Endothelial cell of umbilical vein (primary cell): ENCODE measurements at regions not wholly inside any gene's neighbourhood (a gene's known extent, or its start where the extent isn't known, plus 50 kb on each side); places are given as distances from the start of the nearest gene placed in this dataset.

Source experiments
- BruUV-seq: library from RNA; stranded (reverse); fragments of 400-500 nt; replicated peaks from 2 replicates; lab custom pipeline; 2021; lab: Mats Ljungman, UMichigan
- CTCF ChIA-PET: fragments of 300-600, 350-600 bp; sonication (Branson Sonifier 250); formaldehyde crosslinking; loops from one replicate; lab custom pipeline; 2021; ENCODE audit warnings: antibody characterized with exemption, inconsistent platforms; lab: Charles Lee
- POLR2A ChIA-PET: fragments of 300-600, 350-600 bp; sonication (Branson Sonifier 250); formaldehyde crosslinking; loops from one replicate; lab custom pipeline; 2021; ENCODE audit warnings: antibody characterized with exemption, inconsistent platforms; lab: Charles Lee
- DNase-seq: peaks from one replicate; pipeline ENCODE4 v3.0.0-alpha.2; 2011; ENCODE audit warnings: low read depth, low spot score
- FAIRE-seq: peaks from 2 replicates; lab custom pipeline; 2011; peaks lifted over from hg19 to GRCh38; lab: Jason Lieb, UNC
- H2AFZ ChIP-seq: 2 replicates; pipeline ENCODE4 v1.6.0; 2012; ENCODE audit warnings: low read depth, low read length, control low read depth, inconsistent platforms
- H3K27ac ChIP-seq: 2 replicates; pipeline ENCODE4 v1.5.1; 2011; ENCODE audit warnings: low read depth, mild to moderate bottlenecking, control low read depth, low read length, moderate library complexity; ENCODE audit not compliant: insufficient read depth
- H3K27me3 ChIP-seq, 2 experiments: 2 replicates each; pipeline versions ENCODE4 v1.6.0 to v1.6.1; 2011; ENCODE audit warnings: low read length in 2 of 2, mixed read lengths in 1 of 2; ENCODE audit not compliant: control insufficient read depth in 2 of 2, insufficient read depth in 2 of 2
- H3K36me3 ChIP-seq, 2 experiments: 2 replicates in 1 of 2; 3 replicates in 1 of 2; pipeline ENCODE4 v1.5.1; 2011; ENCODE audit warnings: low read length in 2 of 2, mild to moderate bottlenecking in 1 of 2, moderate library complexity in 1 of 2; ENCODE audit not compliant: control insufficient read depth in 2 of 2, insufficient read depth in 2 of 2; ENCODE audit errors: extremely low read depth in 1 of 2
- H3K4me1 ChIP-seq: 3 replicates; pipeline ENCODE4 v1.5.1; 2011; ENCODE audit warnings: mild to moderate bottlenecking, low read length; ENCODE audit not compliant: control insufficient read depth, insufficient read depth; ENCODE audit errors: extremely low read depth
- H3K4me2 ChIP-seq: 2 replicates; pipeline ENCODE4 v1.6.1; 2011; ENCODE audit warnings: low read length, control low read depth, mixed read lengths; ENCODE audit not compliant: insufficient read depth
- H3K4me3 ChIP-seq, 3 experiments: fragments of 200-600 bp in 1 of 3; sonication (generic), shearing (Covaris generic) in 1 of 3; replicated peaks in 1 of 3; 2 replicates each; pipeline ENCODE4 v1.5.1; 2011 to 2016; ENCODE audit warnings: control low read depth in 3 of 3, low read length in 3 of 3, mild to moderate bottlenecking in 2 of 3, inconsistent platforms in 1 of 3, low read depth in 1 of 3, moderate library complexity in 1 of 3; ENCODE audit not compliant: insufficient read depth in 1 of 3
- H3K79me2 ChIP-seq: 2 replicates; pipeline ENCODE4 v1.6.0; 2012; ENCODE audit warnings: low read length, inconsistent platforms; ENCODE audit not compliant: control insufficient read depth, insufficient read depth
- H3K9ac ChIP-seq: replicated peaks from 2 replicates; pipeline ENCODE3; 2011; ENCODE audit warnings: low read length, control low read depth; ENCODE audit not compliant: insufficient read depth; ENCODE audit errors: extremely low read depth
- H3K9me1 ChIP-seq: replicated peaks from 3 replicates; pipeline ENCODE4 v1.6.0; 2011; ENCODE audit warnings: mild to moderate bottlenecking, low read length; ENCODE audit not compliant: control insufficient read depth, insufficient read depth; ENCODE audit errors: extremely low read depth
- H3K9me3 ChIP-seq: replicated peaks from 2 replicates; pipeline ENCODE4 v1.5.1; 2012; ENCODE audit warnings: low read length, inconsistent platforms; ENCODE audit not compliant: control insufficient read depth, insufficient read depth
- H4K20me1 ChIP-seq: replicated peaks from 2 replicates; pipeline ENCODE3; 2011; ENCODE audit warnings: mild to moderate bottlenecking, low read length; ENCODE audit not compliant: control insufficient read depth, insufficient read depth; ENCODE audit errors: extremely low read depth
- EZH2 ChIP-seq: IDR thresholded peaks from 2 replicates; pipeline ENCODE4 v1.6.1; 2012; ENCODE audit warnings: borderline replicate concordance, low read depth, mild to moderate bottlenecking, moderate library complexity, low read length, inconsistent platforms; ENCODE audit not compliant: severe bottlenecking
- FOS ChIP-seq: IDR thresholded peaks from 2 replicates; pipeline ENCODE4 v1.6.1; 2011; ENCODE audit warnings: mild to moderate bottlenecking, low read length, moderate library complexity, borderline replicate concordance; ENCODE audit not compliant: insufficient read depth
- GATA2 ChIP-seq: IDR thresholded peaks from 2 replicates; pipeline ENCODE4 v1.7.0; 2011; ENCODE audit warnings: low read depth, mild to moderate bottlenecking, moderate library complexity, mixed read lengths, low read length; ENCODE audit not compliant: insufficient read length, insufficient read depth
- JUN ChIP-seq: IDR thresholded peaks from 2 replicates; pipeline ENCODE4 v1.6.1; 2011; ENCODE audit warnings: borderline replicate concordance, low read depth; ENCODE audit not compliant: insufficient read length, insufficient read depth
- MAX ChIP-seq: IDR thresholded peaks from 2 replicates; pipeline ENCODE4 v1.6.1; 2011; ENCODE audit not compliant: insufficient read depth, insufficient read length
- MYC ChIP-seq: IDR thresholded peaks from one replicate; pipeline ENCODE4 v1.6.1; 2011; ENCODE audit warnings: mild to moderate bottlenecking, low read depth, low read length
- POLR2A ChIP-seq: IDR thresholded peaks from 2 replicates; pipeline ENCODE4 v1.6.1; 2012; ENCODE audit warnings: low read depth, mild to moderate bottlenecking, control low read depth, low read length
- POLR2AphosphoS5 ChIP-seq: IDR thresholded peaks from 2 replicates; pipeline ENCODE4 v1.6.1; 2012; ENCODE audit warnings: low read depth, mild to moderate bottlenecking, control low read depth, low read length, moderate library complexity; ENCODE audit not compliant: insufficient read depth
- dilution Hi-C: fragments of 300-500 bp; cut with MboI; formaldehyde crosslinking; loops from one replicate; pipeline ENCODE4 v1.15.0; 2019; ENCODE audit warnings: low sequenced_read_pairs; ENCODE audit not compliant: extremely low pct_ligation_motif_present
- intact Hi-C: fragments of 100-400 bp; cut with micrococcal nuclease; formaldehyde crosslinking; loops from one replicate; pipeline ENCODE4 v1.10.0; 2022
- TF ChIP-seq, protein P1 (sequence below), 2 donors: IDR thresholded peaks; 1 replicate in 1 of 2; 2 replicates in 1 of 2; pipeline ENCODE4 v1.5.1; 2011; ENCODE audit warnings: low read length in 2 of 2, mild to moderate bottlenecking in 2 of 2, moderate library complexity in 2 of 2, control low read depth in 1 of 2, inconsistent platforms in 1 of 2, low read depth in 1 of 2; ENCODE audit not compliant: insufficient read depth in 1 of 2; ENCODE audit errors: extremely low read depth in 1 of 2

- H3K9me3 ChIP-seq = no peaks in the 10 kb centered on the region
- H3K4me2 ChIP-seq = no peak overlapping the region
- FAIRE-seq = no peak
- no peaks in the 10 kb centered on the region for H3K9me1 ChIP-seq
- intact Hi-C loops = no loop called here
- no peak overlapping the region for H3K9ac ChIP-seq
- H2AFZ ChIP-seq = no peak overlapping the region
- no peaks in the 10 kb centered on the region for H3K79me2 ChIP-seq
- DNase-seq = no peak
- no peak for TF ChIP-seq FOS
- TF ChIP-seq MAX = no peak
- TF ChIP-seq POLR2AphosphoS5 = no peak
- TF ChIP-seq EZH2 = no peak
- no peak for TF ChIP-seq MYC
- no peak for TF ChIP-seq JUN
- TF ChIP-seq, protein P1, sequence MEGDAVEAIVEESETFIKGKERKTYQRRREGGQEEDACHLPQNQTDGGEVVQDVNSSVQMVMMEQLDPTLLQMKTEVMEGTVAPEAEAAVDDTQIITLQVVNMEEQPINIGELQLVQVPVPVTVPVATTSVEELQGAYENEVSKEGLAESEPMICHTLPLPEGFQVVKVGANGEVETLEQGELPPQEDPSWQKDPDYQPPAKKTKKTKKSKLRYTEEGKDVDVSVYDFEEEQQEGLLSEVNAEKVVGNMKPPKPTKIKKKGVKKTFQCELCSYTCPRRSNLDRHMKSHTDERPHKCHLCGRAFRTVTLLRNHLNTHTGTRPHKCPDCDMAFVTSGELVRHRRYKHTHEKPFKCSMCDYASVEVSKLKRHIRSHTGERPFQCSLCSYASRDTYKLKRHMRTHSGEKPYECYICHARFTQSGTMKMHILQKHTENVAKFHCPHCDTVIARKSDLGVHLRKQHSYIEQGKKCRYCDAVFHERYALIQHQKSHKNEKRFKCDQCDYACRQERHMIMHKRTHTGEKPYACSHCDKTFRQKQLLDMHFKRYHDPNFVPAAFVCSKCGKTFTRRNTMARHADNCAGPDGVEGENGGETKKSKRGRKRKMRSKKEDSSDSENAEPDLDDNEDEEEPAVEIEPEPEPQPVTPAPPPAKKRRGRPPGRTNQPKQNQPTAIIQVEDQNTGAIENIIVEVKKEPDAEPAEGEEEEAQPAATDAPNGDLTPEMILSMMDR (IDR thresholded peaks at IDR 0.05; ENCODE audit: extremely low read depth in 1 of 2, insufficient read depth in 1 of 2, low read depth in 1 of 2, low read length in 2 of 2) = no peak
- TF ChIP-seq POLR2A = no peak
- no peak for TF ChIP-seq GATA2
- no peaks in the 10 kb centered on the region for H3K4me1 ChIP-seq
- no TSS peak for BruUV-seq
- CTCF ChIA-PET = no interaction called here
- H3K27ac ChIP-seq = no peak overlapping the region
- H4K20me1 ChIP-seq = no peaks in the 10 kb centered on the region
- no peaks in the 10 kb centered on the region for H3K36me3 ChIP-seq
- no peak overlapping the region for H3K4me3 ChIP-seq
- H3K27me3 ChIP-seq = no peaks in the 10 kb centered on the region
- POLR2A ChIA-PET = no interaction called here
- dilution Hi-C loops = no loop called here
These were observed 89.9 kb downstream of the CTTN start for GRCh38 chr11:70488171-70488703.
